PC-3 (cell line): ENCODE measurements at regions not wholly inside any gene's neighbourhood (a gene's known extent, or its start where the extent isn't known, plus 50 kb on each side); places are given as distances from the start of the nearest gene placed in this dataset.
"Not testable (repeated sequence)": the region's sequence is repeated elsewhere in the genome, so short reads cannot be mapped to it uniquely, and the experiment has no call there.

Experiments
- CTCF ChIP-seq: fragments of 300-600 bp; sonication (generic); conservative IDR thresholded peaks from 2 replicates; pipeline ENCODE4 v1.5.1; 2017; ENCODE audit warnings: antibody characterized with exemption, low read depth, mild to moderate bottlenecking, low read length
- EZH2 ChIP-seq: fragments of 300-600 bp; sonication (generic); IDR thresholded peaks from one replicate; pipeline ENCODE4 v1.6.1; 2017; ENCODE audit warnings: antibody characterized with exemption, mild to moderate bottlenecking, low read length; ENCODE audit not compliant: unreplicated experiment

- TF ChIP-seq CTCF, EZH2: not testable (repeated sequence)
These were observed 121.8 kb downstream of the OR4M2 start for GRCh38 chr15:22201993-22202659.
